ENCODE measurements at regions not wholly inside any gene's neighbourhood (a gene's known extent, or its start where the extent isn't known, plus 50 kb on each side); places are given as distances from the start of the nearest gene placed in this dataset.
A peak's percentile ranks its signal among the peaks of the same experiment; 100 is the strongest.

DNA sequence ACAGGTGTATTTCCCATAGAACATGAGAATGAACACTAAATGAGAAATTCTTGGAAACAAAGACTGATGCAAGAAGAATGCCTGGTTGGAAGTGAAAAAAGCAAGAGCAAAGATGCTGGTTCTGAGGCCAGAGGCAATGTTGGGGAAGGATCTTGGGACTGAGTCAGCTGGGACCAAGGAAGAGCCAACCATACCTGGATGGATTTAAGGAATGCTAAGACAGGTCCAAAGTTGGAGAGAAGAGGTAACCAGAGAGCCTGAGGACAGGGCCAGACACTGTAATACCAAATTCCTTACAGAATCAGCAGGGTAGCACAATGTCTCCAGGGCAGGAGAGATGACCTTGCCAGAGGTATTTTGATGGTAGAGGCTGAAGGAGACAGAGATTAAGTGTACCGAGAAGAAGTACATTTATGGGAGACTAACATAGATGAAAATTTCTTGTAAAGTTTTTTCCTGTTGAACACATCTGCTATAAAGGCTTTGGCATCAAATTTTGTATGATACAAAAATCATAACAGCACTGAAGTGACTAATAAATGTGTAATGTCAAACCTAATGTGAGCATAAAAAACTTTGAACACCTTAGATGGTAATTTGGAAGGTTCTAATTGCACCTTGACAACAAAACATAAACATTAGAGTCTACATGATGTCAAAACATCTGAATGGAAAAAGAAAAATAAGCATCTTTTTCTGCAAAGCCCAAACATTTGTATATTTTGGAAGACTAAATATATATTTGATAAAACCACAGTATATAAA is 221.7 kb upstream of the MARCKS start:
- no peak for DNase-seq (ENCODE audit: low read depth in 2 of 3, low spot score in 2 of 3)

- DNase-seq (ENCODE audit: low read depth in 2 of 3, low spot score in 2 of 3) = no peak
Measured at GRCh38 chr6:113636357-113636824, 220.8 kb upstream of the MARCKS start.

- no peak for DNase-seq (ENCODE audit: low read depth in 2 of 3, low spot score in 2 of 3)
Measured at GRCh38 chr6:113640051-113640450, 217.1 kb upstream of the MARCKS start.

DNA sequence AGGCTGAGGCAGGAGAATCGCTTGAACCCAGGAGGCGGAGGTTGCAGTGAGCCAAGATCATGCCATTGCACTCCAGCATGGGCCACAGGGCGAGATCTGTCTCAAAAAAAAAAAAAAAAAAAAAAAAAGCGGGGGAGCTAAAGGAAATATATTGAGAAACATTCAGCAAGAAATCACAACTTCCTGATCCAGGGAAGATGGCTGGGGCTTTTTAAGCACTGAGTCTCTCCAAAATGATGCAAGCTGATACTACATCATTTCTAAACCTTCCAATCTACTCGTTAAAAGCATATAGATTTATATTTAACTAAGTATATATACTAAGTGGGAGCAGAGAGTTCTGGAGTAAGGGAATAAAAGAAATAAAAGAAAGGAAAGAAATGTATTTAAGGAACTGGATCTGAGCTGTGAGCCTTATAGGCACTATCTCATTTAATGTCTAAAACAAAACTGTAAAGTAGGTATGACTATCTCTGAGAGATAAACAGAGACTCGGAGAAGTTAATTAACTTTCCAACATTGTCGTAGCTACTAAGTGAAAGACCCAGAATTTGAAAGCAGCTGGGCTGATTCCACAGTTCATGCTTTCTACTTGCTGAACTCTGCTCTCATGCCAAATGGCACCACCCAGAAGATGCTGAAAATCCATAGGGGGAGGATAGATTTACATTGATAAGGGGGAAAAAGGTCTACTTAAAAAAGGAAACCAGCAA is 215.0 kb upstream of the MARCKS start:
- no peak for DNase-seq (ENCODE audit: low read depth in 2 of 3, low spot score in 2 of 3)

GRCh38 chr6:113642714-113643406 is 214.3 kb upstream of the MARCKS start:
- peak in 1 of 3 donors; percentile 11 for DNase-seq (ENCODE audit: low read depth in 2 of 3, low spot score in 2 of 3)

DNA sequence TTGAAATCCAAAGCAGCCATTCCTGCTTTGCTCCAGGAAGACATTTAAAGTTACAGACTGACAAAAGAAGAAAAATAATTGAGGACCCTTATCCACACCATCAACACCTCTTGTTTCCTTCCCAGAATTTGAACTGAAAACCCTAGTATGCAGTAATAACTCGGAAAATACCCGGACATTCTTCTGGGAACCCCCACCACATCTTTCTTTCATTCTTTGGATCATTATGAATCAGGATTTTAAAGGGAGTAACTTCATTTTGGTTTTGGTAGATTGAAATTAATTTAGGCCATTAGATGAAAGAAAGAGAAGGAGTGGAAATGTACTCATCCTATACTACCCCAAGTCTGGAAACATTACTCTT is 213.8 kb upstream of the MARCKS start:
- no peak for DNase-seq (ENCODE audit: low read depth in 2 of 3, low spot score in 2 of 3)

DNA sequence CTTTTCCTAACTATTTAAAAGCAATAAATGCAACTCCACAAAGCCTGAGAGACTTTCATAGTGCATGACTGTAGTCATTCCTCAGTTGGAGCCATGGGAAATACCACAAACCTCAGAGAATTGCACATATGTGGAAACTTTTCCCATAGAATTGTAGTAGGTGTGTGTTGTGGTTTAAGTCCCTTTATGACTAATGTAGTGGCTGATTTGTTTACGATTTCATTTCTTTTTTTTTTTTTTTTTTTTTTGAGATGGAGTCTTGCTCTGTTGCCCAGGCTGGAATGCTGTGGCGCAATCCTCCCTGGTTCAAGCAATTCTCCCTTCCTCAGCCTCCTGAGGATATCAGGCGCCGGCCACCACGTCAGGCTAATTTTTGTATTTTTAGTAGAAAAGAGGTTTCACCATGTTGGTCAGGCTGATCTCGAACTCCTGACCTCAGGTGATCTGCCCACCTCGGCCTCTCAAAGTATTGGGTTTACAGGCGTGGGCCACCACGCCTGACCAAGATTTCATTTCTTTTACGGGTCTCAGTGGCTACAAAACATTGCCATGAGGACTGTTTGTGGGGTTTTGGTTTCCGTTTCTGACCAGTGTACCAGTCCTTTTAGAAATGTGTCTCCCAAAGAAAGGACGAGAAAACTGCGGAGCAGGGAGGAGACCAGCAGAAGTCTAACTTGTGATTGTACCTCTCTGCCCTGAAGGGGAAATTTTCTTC is 212.1 kb upstream of the MARCKS start:
- DNase-seq (ENCODE audit: low read depth in 2 of 3, low spot score in 2 of 3) = no peak

DNA sequence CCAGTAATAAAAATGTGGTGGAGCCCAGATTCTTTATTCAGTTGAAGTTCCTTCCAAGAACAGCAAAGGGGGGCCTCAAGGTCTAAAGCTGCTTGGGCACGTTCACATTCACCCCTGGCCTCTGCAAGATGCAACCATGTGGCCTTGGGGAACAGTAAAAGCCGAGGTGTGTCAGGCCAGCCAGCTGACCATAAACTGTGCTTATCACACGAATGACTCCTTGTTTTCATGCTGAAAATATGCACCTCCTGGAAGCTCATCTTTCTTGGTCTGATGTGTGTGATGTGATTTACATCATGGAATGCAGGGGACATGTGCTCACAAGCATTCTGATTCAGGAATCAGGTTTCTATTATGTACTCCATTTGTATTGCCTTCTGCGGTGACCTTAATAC is 211.6 kb upstream of the MARCKS start:
- DNase-seq (ENCODE audit: low read depth in 2 of 3, low spot score in 2 of 3) = no peak

- DNase-seq (ENCODE audit: low read depth in 2 of 3, low spot score in 2 of 3) = no peak
Measured at GRCh38 chr6:113645986-113646385, 211.2 kb upstream of the MARCKS start.

DNA sequence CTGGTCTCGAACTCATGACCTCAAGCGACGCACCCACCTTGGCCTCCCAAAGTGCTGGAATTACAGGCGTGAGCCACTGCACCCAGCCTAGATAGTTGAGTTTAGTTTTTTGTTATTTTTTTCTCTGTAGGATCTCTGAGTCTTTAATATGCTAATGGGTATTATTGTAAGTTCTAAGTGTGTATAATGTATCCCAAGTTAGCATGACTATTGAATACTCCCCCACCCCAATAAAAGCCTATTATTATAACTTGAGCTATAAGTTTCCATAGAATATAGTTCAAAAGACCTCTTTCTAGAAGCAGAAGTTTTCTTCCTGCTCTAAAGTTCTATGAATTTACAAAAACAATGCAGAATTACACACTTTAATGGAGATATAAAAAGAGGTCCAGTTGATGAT is 210.4 kb upstream of the MARCKS start:
- DNase-seq (ENCODE audit: low read depth in 2 of 3, low spot score in 2 of 3) = no peak

- no peak for DNase-seq (ENCODE audit: low read depth in 2 of 3, low spot score in 2 of 3)
Measured at GRCh38 chr6:113647143-113647889, 209.8 kb upstream of the MARCKS start.

- no peak for DNase-seq (ENCODE audit: low read depth in 2 of 3, low spot score in 2 of 3)
Measured at GRCh38 chr6:113648698-113649097, 208.4 kb upstream of the MARCKS start.

- no peak for DNase-seq (ENCODE audit: low read depth in 2 of 3, low spot score in 2 of 3)
Measured at GRCh38 chr6:113649276-113649675, 207.9 kb upstream of the MARCKS start.

- no peak for DNase-seq (ENCODE audit: low read depth in 2 of 3, low spot score in 2 of 3)
Measured at GRCh38 chr6:113649880-113650609, 207.1 kb upstream of the MARCKS start.

DNA sequence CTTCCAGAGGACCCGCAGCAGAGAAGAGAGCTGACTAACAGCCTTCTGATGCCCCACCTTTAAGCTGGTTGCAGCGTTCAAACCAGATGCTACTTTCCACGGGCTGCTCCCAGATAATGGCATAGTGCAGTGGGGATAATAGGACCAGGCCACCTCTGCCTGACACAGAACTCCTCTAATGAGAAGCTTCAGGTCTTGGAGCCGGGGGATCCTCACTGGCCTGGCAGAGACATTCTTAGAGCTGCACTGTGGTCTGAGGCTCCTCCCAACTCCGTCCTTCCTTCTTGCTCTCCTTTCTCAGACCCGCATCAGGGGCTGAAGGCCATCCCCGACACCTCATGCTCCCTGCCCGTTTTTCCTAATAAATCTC is 206.6 kb upstream of the MARCKS start:
- no peak for DNase-seq (ENCODE audit: low read depth in 2 of 3, low spot score in 2 of 3)

DNA sequence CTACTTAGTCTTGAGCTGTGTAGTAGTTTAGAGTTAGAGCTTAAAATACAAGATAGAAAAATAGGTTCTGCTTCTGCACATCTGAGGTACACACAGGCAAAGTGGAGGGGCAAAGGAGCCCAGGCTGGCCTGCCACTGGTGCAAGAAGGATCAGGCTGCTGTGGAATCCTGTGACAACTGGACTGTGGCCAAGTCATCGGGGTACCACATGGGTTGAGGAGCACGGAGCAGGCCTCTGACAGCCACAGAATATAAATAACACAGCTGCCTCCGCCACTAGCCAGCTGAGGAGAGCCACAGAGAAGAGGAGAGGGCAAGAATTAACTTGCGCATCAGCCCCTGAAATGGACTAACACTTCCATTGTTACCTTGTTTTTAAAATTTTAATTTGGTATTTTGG is 206.0 kb upstream of the MARCKS start:
- DNase-seq (ENCODE audit: low read depth in 2 of 3, low spot score in 2 of 3) = no peak

DNA sequence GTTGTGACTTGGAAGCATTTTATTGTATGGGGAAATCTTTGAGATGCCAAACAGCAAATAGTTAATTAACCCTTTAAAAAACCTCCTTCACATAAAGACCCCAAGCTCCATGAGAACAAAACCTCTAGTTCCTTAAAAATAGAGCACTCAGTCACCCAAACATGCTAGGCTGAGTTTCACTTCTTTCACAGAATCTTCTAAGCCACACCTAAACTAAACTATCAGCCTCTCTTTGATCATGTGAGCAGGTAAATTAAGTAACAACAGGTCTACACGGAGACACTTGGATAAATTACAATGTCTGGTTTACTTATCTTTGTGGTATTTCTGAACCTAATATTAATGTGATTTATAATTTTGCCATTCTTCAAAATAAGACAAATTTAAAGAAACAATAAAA is 205.2 kb upstream of the MARCKS start:
- no peak for DNase-seq (ENCODE audit: low read depth in 2 of 3, low spot score in 2 of 3)

DNA sequence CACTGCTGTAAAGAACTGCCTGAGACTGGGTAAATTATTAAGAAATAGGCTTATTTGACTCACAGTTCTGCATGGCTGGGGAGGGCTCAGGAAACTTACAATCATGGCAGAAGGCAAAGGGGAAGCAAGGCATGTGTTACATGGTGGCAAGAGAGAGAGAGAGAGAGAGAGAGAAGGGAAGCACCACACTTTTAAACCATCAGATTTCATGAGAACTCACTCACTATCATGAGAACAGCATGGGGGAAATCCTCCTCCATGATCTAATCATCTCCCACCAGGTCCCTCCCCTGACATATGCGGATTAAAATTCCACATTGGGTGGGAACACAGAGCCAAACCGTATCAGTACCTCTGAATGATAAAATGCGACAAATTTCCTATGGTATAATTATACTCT is 203.9 kb upstream of the MARCKS start:
- no peak for DNase-seq (ENCODE audit: low read depth in 2 of 3, low spot score in 2 of 3)

DNA sequence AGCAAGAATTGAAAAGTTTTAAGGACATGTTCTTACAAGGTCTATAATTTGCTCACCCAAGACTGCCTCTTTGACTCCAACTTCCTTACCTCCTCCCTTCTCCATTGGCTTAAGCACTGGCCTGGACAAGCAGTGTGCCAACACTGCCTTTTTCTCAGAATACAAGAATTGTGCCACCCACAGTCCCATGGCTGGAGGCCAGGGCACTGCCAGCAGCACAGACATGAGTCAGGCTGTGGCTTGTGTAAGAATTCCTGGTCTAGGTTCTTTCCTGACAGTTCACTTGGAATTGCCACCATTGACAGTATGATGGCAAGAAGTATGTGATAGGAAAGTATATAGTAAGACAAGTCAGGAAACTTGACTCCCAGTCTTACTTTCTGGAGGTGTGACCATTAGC is 202.7 kb upstream of the MARCKS start:
- no peak for DNase-seq (ENCODE audit: low read depth in 2 of 3, low spot score in 2 of 3)

GRCh38 chr6:113655761-113656160 is 201.4 kb upstream of the MARCKS start:
- DNase-seq (ENCODE audit: low read depth in 2 of 3, low spot score in 2 of 3) = no peak
